GM23338 (cell line): ENCODE measurements at regions not wholly inside any gene's neighbourhood (a gene's known extent, or its start where the extent isn't known, plus 50 kb on each side); places are given as distances from the start of the nearest gene placed in this dataset.

Experiments used
- ATAC-seq: fragments of 200-7000 bp; cut with Tn5 transposase; 3 replicates; pipeline ENCODE4 v1.9.1; 2020
- DNase-seq: peaks from one replicate; pipeline ENCODE4 v3.0.0-alpha.2; 2015; ENCODE audit warnings: low spot score
- H2AFZ ChIP-seq: fragments of 200-600 bp; sonication (generic); 2 replicates; pipeline ENCODE4 v1.8.0; 2016; ENCODE audit warnings: antibody characterized with exemption, mild to moderate bottlenecking, moderate library complexity
- H3F3A ChIP-seq: fragments of 200-600 bp; sonication (generic); replicated peaks from 2 replicates; pipeline ENCODE4 v1.8.0; 2017; ENCODE audit warnings: antibody characterized with exemption, mixed run types, low read depth
- H3K27ac ChIP-seq: fragments of 200-600 bp; sonication (generic); 2 replicates; pipeline ENCODE4 v1.6.1; 2016; ENCODE audit warnings: low read depth
- H3K27me3 ChIP-seq: fragments of 200-600 bp; sonication (generic); 2 replicates; pipeline ENCODE4 v1.8.0; 2016; ENCODE audit warnings: mild to moderate bottlenecking, mixed run types, moderate library complexity; ENCODE audit not compliant: insufficient read depth
- H3K36me3 ChIP-seq: fragments of 200-600 bp; sonication (generic); 2 replicates; pipeline ENCODE4 v1.8.0; 2016; ENCODE audit warnings: mild to moderate bottlenecking; ENCODE audit not compliant: insufficient read depth
- H3K4me1 ChIP-seq: fragments of 200-600 bp; sonication (generic); 2 replicates; pipeline ENCODE4 v1.8.0; 2016; ENCODE audit warnings: mild to moderate bottlenecking, moderate library complexity; ENCODE audit not compliant: insufficient read depth
- H3K4me2 ChIP-seq: fragments of 200-600 bp; sonication (generic); 2 replicates; pipeline ENCODE4 v1.7.1; 2017; ENCODE audit warnings: mixed run types
- H3K4me3 ChIP-seq: fragments of 200-600 bp; sonication (generic); 2 replicates; pipeline ENCODE4 v1.6.1; 2016; ENCODE audit warnings: mixed run types
- H3K79me2 ChIP-seq: fragments of 200-600 bp; sonication (generic); replicated peaks from 2 replicates; pipeline ENCODE4 v1.8.0; 2017; ENCODE audit warnings: mild to moderate bottlenecking; ENCODE audit not compliant: insufficient read depth
- H3K9me2 ChIP-seq: fragments of 200-600 bp; sonication (generic); 2 replicates; pipeline ENCODE4 v1.8.0; 2017; ENCODE audit not compliant: insufficient read depth
- H4K20me1 ChIP-seq: fragments of 200-600 bp; sonication (generic); replicated peaks from 2 replicates; pipeline ENCODE4 v1.8.0; 2017; ENCODE audit warnings: mild to moderate bottlenecking; ENCODE audit not compliant: insufficient read depth
- H3K27ac Mint-ChIP-seq: 2 replicates; pipeline ENCODE4 v1.8.0; 2020; ENCODE audit warnings: inconsistent platforms, mild to moderate bottlenecking, moderate library complexity, mixed read lengths
- H3K27me3 Mint-ChIP-seq: 3 replicates; pipeline ENCODE4 v1.8.0; 2022; ENCODE audit warnings: low read depth, mild to moderate bottlenecking, moderate library complexity, mixed read lengths, inconsistent platforms; ENCODE audit not compliant: insufficient read depth, poor library complexity
- H3K36me3 Mint-ChIP-seq: 3 replicates; pipeline ENCODE4 v1.8.0; 2021; ENCODE audit warnings: low read depth, mild to moderate bottlenecking, inconsistent platforms, moderate library complexity, mixed read lengths
- H3K4me1 Mint-ChIP-seq: 3 replicates; pipeline ENCODE4 v1.8.0; 2020; ENCODE audit warnings: mild to moderate bottlenecking, inconsistent platforms, mixed read lengths
- H3K4me3 Mint-ChIP-seq: 3 replicates; pipeline ENCODE4 v1.8.0; 2021; ENCODE audit warnings: moderate library complexity, mild to moderate bottlenecking, inconsistent platforms, mixed read lengths
- H3K9me3 Mint-ChIP-seq: 3 replicates; pipeline ENCODE4 v1.8.0; 2020; ENCODE audit warnings: moderate library complexity, mild to moderate bottlenecking, inconsistent platforms, mixed read lengths
- CTCF ChIP-seq, 2 experiments: fragments of 200-600 bp in 1 of 2; sonication (generic) in 1 of 2; conservative IDR thresholded peaks; 2 replicates each; pipeline versions ENCODE4 v1.5.1 to v1.6.1; 2016 to 2017; ENCODE audit warnings: antibody characterized with exemption in 2 of 2, low read depth in 2 of 2, mild to moderate bottlenecking in 2 of 2, moderate library complexity in 1 of 2
- ETS1 ChIP-seq: IDR thresholded peaks from 2 replicates; pipeline ENCODE4 v1.6.1; 2016; ENCODE audit warnings: antibody characterized with exemption
- EZH2phosphoT487 ChIP-seq: fragments of 200-600 bp; sonication (generic); IDR thresholded peaks from one replicate; pipeline ENCODE4 v1.8.1; 2018; ENCODE audit warnings: antibody characterized with exemption; ENCODE audit not compliant: unreplicated experiment
- JUNB ChIP-seq: IDR thresholded peaks from one replicate; pipeline ENCODE4 v1.6.1; 2016; ENCODE audit warnings: antibody characterized with exemption; ENCODE audit not compliant: unreplicated experiment
- ZNF114 ChIP-seq: fragments of 250-450 bp; sonication (Bioruptor Pico); IDR thresholded peaks from 2 replicates; pipeline ENCODE4 v1.5.0; 2020; ENCODE audit warnings: mild to moderate bottlenecking, moderate library complexity
- ZNF331 ChIP-seq: fragments of 250-450 bp; sonication (Bioruptor Pico); IDR thresholded peaks from 2 replicates; pipeline ENCODE4 v1.5.0; 2020; ENCODE audit warnings: low read depth, mild to moderate bottlenecking, moderate library complexity

GRCh38 chr18:6504605-6505497 is 90.1 kb upstream of the L3MBTL4 start (continued):
- no peak for TF ChIP-seq ETS1
- TF ChIP-seq ZNF331: no peak
- TF ChIP-seq JUNB: no peak
- TF ChIP-seq CTCF (conservative IDR thresholded peaks at IDR 0.05; ENCODE audit: low read depth in 2 of 2): no peak
- TF ChIP-seq ZNF114 (CRISPR knock-in tag): no peak

- Mint-ChIP-seq H3K4me1 (peaks cover 20% of the 10 kb centered on the region), H3K4me3 (no peak overlapping the region), H3K27ac (no peak overlapping the region), H3K9me3 (no peaks in the 10 kb centered on the region; the same call in 2 of the 3 replicates), H3K27me3 (peaks cover 1% of the 10 kb centered on the region), H3K36me3 (no peaks in the 10 kb centered on the region)
- Histone ChIP-seq H3K36me3 (no peaks in the 10 kb centered on the region), H2AFZ (no peak overlapping the region), H3K27ac (no peak overlapping the region), H3K4me2 (no peak overlapping the region), H3F3A (no peaks in the 10 kb centered on the region), H3K4me3 (no peak overlapping the region), H3K4me1 (peaks cover 11% of the 10 kb centered on the region), H4K20me1 (no peaks in the 10 kb centered on the region), H3K79me2 (no peaks in the 10 kb centered on the region), H3K9me2 (peaks cover 14% of the 10 kb centered on the region; the same call in 1 of the 2 replicates), H3K27me3 (no peaks in the 10 kb centered on the region)
- DNase-seq (no peak), ATAC-seq (no peak)
- TF ChIP-seq ETS1 (no peak), CTCF (conservative IDR thresholded peaks at IDR 0.05; ENCODE audit: low read depth in 2 of 2) (no peak), EZH2phosphoT487 (no peak)
These were observed 90.8 kb upstream of the L3MBTL4 start for GRCh38 chr18:6505498-6505875.
